Osteocyte (in vitro differentiated cells): ENCODE measurements at regions not wholly inside any gene's neighbourhood (a gene's known extent, or its start where the extent isn't known, plus 50 kb on each side); places are given as distances from the start of the nearest gene placed in this dataset.

Source experiments
- DNase-seq: peaks from one replicate; pipeline ENCODE4 v3.0.0; 2021; ENCODE audit warnings: mixed read lengths; ENCODE audit not compliant: unreplicated experiment; ENCODE audit errors: extremely low spot score
- H3K27ac Mint-ChIP-seq: one replicate; pipeline ENCODE4 v1.8.0; 2021; ENCODE audit warnings: mild to moderate bottlenecking, mixed read lengths; ENCODE audit not compliant: unreplicated experiment
- H3K27me3 Mint-ChIP-seq: one replicate; pipeline ENCODE4 v1.8.0; 2021; ENCODE audit warnings: mixed read lengths; ENCODE audit not compliant: unreplicated experiment
- H3K36me3 Mint-ChIP-seq: one replicate; pipeline ENCODE4 v1.8.0; 2021; ENCODE audit warnings: mixed read lengths; ENCODE audit not compliant: unreplicated experiment
- H3K4me1 Mint-ChIP-seq: one replicate; pipeline ENCODE4 v1.8.0; 2021; ENCODE audit warnings: mixed read lengths; ENCODE audit not compliant: unreplicated experiment
- H3K4me3 Mint-ChIP-seq: one replicate; pipeline ENCODE4 v1.8.0; 2021; ENCODE audit warnings: mild to moderate bottlenecking, moderate library complexity, mixed read lengths; ENCODE audit not compliant: unreplicated experiment
- H3K9me3 Mint-ChIP-seq: one replicate; pipeline ENCODE4 v1.8.0; 2021; ENCODE audit warnings: mixed read lengths; ENCODE audit not compliant: unreplicated experiment
- CTCF ChIP-seq: fragments of 200-600 bp; sonication (generic); IDR thresholded peaks from 2 replicates; pipeline ENCODE4 v1.5.0; 2021; ENCODE audit warnings: antibody characterized with exemption, mild to moderate bottlenecking, moderate library complexity

- Mint-ChIP-seq H3K9me3 (no peaks in the 10 kb centered on the region), H3K36me3 (no peaks in the 10 kb centered on the region), H3K27me3 (no peaks in the 10 kb centered on the region), H3K4me1 (no peaks in the 10 kb centered on the region), H3K4me3 (no peak overlapping the region), H3K27ac (no peak overlapping the region)
- DNase-seq = peak; percentile 75
- TF ChIP-seq CTCF = no peak
Observed at GRCh38 chr14:104436741-104437701, 142.5 kb upstream of the C14orf180 start.

- H3K4me1 Mint-ChIP-seq = no peaks in the 10 kb centered on the region
- no peak for TF ChIP-seq CTCF
- no peaks in the 10 kb centered on the region for H3K27me3 Mint-ChIP-seq
- H3K4me3 Mint-ChIP-seq = no peak overlapping the region
- DNase-seq = peak; percentile 78
- H3K36me3 Mint-ChIP-seq = no peaks in the 10 kb centered on the region
- H3K9me3 Mint-ChIP-seq = no peaks in the 10 kb centered on the region
- no peak overlapping the region for H3K27ac Mint-ChIP-seq
Observed at GRCh38 chr14:104437703-104438102, 141.9 kb upstream of the C14orf180 start.

- H3K36me3 Mint-ChIP-seq = no peaks in the 10 kb centered on the region
- no peaks in the 10 kb centered on the region for H3K9me3 Mint-ChIP-seq
- no peak overlapping the region for H3K4me3 Mint-ChIP-seq
- H3K4me1 Mint-ChIP-seq = no peaks in the 10 kb centered on the region
- no peaks in the 10 kb centered on the region for H3K27me3 Mint-ChIP-seq
- no peak overlapping the region for H3K27ac Mint-ChIP-seq
- DNase-seq = peak; percentile 80
- TF ChIP-seq CTCF = no peak
Observed at GRCh38 chr14:104438166-104438887, 141.2 kb upstream of the C14orf180 start.

- no peak overlapping the region for H3K4me3 Mint-ChIP-seq
- no peak for TF ChIP-seq CTCF
- no peaks in the 10 kb centered on the region for H3K36me3 Mint-ChIP-seq
- DNase-seq = peak; percentile 40
- H3K4me1 Mint-ChIP-seq = no peaks in the 10 kb centered on the region
- no peak overlapping the region for H3K27ac Mint-ChIP-seq
- no peaks in the 10 kb centered on the region for H3K27me3 Mint-ChIP-seq
- no peaks in the 10 kb centered on the region for H3K9me3 Mint-ChIP-seq
Observed at GRCh38 chr14:104439625-104440024, 139.9 kb upstream of the C14orf180 start.
